ENCODE measurements at regions not wholly inside any gene's neighbourhood (a gene's known extent, or its start where the extent isn't known, plus 50 kb on each side); places are given as distances from the start of the nearest gene placed in this dataset.
A peak's percentile ranks its signal among the peaks of the same experiment; 100 is the strongest.

DNA sequence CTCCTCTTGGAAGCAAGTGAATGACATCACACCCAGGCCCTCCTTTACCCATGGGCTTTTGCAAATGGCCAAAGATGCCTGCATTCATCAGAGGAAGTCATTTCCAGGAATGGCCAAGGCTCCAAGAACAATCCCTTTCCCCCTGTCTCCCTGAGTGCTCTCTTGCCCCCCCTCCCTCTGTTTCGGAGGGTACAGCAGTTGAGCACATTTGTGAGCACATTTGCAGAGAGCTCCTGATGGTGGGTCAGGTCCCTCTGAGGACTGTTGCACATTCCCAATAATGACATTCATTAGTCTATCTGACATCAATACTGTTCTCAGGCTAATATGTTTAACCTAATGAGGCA is 113.4 kb downstream of the MATN1 start:
- no peak overlapping the region for H3K4me3 ChIP-seq (ENCODE audit: low read length)
- TF ChIP-seq, protein P1, sequence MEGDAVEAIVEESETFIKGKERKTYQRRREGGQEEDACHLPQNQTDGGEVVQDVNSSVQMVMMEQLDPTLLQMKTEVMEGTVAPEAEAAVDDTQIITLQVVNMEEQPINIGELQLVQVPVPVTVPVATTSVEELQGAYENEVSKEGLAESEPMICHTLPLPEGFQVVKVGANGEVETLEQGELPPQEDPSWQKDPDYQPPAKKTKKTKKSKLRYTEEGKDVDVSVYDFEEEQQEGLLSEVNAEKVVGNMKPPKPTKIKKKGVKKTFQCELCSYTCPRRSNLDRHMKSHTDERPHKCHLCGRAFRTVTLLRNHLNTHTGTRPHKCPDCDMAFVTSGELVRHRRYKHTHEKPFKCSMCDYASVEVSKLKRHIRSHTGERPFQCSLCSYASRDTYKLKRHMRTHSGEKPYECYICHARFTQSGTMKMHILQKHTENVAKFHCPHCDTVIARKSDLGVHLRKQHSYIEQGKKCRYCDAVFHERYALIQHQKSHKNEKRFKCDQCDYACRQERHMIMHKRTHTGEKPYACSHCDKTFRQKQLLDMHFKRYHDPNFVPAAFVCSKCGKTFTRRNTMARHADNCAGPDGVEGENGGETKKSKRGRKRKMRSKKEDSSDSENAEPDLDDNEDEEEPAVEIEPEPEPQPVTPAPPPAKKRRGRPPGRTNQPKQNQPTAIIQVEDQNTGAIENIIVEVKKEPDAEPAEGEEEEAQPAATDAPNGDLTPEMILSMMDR (IDR thresholded peaks at IDR 0.05; ENCODE audit: insufficient read depth, low read depth, low read length, missing control alignments), result no peak

DNA sequence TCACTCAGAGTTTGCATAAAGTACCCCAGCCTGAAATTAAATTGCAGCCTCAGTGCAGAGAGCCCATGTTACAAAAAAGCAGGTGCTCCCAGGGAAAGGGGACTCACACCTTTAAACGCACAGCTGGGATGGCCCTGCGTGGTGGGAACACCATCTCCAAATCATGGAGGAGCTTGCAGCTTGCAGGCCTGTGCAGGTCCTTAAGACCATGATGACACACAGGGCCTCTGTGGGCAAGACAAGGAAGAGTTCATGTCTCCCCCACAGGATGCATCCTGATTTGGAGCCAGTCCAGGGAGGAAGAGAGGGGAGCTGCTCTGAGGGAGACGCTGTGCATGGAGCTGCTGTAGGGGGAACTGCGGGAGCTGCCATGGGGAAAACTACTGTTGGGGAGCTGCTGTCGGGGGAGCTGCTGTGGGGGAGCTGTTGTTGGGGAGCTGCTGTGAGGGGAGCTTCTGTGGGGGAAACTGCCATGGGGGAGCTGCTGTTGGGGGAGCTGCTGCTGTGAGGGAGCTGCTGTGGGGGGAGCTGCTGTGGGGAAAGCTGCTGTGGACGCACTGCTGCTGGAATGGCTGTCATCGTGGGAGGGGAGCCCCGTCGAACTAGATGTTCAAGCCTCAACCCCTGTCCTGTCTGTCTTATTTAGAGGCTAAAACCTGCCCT is 113.9 kb downstream of the MATN1 start:
- TF ChIP-seq, protein P1 (IDR thresholded peaks at IDR 0.05; ENCODE audit: insufficient read depth, low read depth, low read length, missing control alignments), result no peak
- no peak overlapping the region for H3K4me3 ChIP-seq (ENCODE audit: low read length)
- peak; percentile 47 for DNase-seq (ENCODE audit: low read depth)

More for the DNA sequence above, 113.4 kb downstream of the MATN1 start:
- DNase-seq (ENCODE audit: low read depth), result no peak

DNA sequence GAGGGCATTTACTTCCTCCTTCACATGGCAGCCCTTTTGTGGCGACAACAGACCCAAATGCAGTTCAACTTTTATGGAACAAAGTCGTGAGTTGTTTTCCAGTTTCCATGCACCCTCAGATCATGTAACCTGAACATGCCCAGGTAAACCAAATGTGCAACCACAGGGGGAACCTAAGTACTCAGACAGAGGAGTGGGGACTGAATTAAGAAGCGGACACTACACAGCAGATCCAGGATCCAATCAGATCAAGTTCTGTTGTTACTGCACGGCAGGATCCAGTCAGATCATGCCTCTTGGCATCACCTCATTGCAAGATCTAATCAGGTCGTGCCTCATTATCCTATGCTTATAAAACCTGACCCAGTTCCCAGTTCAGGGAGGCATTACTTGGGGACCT is 115.7 kb downstream of the MATN1 start:
- no peak overlapping the region for H3K4me3 ChIP-seq (ENCODE audit: low read length)
- TF ChIP-seq, protein P1 (IDR thresholded peaks at IDR 0.05; ENCODE audit: insufficient read depth, low read depth, low read length, missing control alignments), result no peak
- DNase-seq (ENCODE audit: low read depth), result no peak

DNA sequence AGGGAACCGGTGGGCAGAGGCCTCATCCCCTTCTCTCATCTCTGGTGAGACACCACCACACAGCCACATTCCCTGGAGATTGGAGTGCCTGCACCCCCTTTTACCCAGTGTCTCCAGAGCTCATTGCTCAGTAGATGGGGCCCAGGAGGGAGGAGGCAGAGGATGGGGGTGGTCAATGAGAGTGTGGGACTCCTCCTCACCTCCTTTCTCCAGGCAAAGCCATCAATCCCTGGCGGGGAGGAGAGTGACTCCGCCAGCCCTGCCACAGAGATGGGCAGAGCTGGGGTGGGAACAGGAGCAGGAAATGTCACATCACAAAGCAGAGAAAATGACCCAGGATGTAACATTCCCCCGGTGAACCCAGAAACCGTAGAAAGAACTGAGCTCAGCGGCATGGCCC is 117.2 kb downstream of the MATN1 start:
- H3K4me3 ChIP-seq (ENCODE audit: low read length), result no peak overlapping the region
- DNase-seq (ENCODE audit: low read depth), result no peak
- TF ChIP-seq, protein P1 (IDR thresholded peaks at IDR 0.05; ENCODE audit: insufficient read depth, low read depth, low read length, missing control alignments), result no peak

DNA sequence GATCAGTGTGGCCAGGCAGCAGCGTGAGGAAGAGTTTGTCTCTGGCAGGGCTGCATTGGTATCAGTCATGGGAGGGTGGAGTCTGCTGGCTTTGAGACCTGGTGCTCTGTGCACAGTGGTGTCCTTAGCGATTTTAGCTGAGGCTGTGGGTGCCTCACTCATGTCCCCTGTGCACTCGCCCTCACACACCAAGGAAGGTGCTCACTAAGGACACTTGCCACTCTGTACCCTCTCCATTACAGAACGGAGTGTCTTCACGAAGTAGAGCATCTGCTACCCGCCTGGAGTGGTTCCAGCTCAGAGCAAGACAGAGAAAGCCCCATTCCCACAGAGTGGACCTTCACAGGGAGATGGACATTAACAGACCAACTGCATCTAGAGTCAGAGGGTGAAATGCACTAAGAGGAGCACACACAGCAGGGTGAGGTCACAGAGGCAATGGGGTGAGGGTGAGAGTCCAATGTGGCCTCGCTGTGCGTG is 117.9 kb downstream of the MATN1 start:
- no peak for DNase-seq (ENCODE audit: low read depth)
- no peak overlapping the region for H3K4me3 ChIP-seq (ENCODE audit: low read length)
- TF ChIP-seq, protein P1 (IDR thresholded peaks at IDR 0.05; ENCODE audit: insufficient read depth, low read depth, low read length, missing control alignments), result no peak

DNA sequence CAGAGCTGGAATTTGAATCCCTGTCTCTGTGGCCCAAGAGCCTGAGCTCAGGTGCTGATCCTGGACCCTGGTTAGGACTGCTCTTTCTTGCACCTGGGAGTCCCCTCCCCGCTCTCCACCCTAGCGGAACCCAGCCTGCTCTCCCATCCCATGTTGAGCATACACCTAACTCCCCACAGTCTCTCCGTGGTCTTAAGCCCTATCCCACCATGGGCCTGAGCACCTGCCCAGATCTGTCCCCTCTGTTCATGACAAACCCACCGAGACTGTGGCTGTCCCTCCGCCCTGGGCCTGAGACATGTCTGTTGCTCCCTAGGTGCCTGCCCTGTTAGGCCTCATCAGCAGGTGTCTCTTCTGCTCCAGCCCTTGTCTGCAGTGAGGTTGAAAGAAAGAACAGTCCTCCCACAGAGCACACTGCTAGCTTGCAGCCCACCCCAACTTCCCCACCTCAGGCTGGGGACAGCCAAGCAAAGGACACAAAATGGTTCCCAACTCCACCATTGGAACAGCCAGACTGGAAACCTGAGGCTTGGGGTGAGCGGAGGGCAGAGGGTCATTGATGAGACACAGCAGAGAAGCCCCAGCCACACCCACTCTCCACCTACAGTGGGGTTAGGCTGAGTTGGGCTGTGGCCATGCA is 118.5 kb downstream of the MATN1 start:
- no peak for DNase-seq (ENCODE audit: low read depth)
- TF ChIP-seq, protein P1 (IDR thresholded peaks at IDR 0.05; ENCODE audit: insufficient read depth, low read depth, low read length, missing control alignments), result no peak
- H3K4me3 ChIP-seq (ENCODE audit: low read length), result no peak overlapping the region

Measured in epithelial cell of esophagus (primary cell).